ENCODE measurements at regions not wholly inside any gene's neighbourhood (a gene's known extent, or its start where the extent isn't known, plus 50 kb on each side); places are given as distances from the start of the nearest gene placed in this dataset.

DNA sequence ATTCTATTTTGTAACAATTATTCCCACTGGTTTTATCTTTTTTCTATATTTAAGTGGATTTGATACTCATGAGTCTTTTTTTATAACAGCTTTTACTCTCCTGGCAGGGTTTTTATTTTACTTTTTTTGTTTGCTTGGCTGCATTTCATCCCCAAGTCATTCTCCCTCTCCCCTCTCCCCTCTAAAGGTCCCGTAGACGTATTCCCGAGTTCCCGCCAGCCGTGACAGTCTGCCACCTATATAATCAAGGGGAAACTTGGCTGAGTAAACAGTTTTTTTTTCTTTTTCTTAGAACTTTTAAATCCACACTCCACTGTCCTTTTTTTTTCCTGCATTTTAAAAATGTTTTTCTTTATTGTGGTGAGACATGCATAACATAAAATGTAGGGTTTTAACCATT is 433.1 kb upstream of the HS6ST1 start:
- TF ChIP-seq, protein P1, sequence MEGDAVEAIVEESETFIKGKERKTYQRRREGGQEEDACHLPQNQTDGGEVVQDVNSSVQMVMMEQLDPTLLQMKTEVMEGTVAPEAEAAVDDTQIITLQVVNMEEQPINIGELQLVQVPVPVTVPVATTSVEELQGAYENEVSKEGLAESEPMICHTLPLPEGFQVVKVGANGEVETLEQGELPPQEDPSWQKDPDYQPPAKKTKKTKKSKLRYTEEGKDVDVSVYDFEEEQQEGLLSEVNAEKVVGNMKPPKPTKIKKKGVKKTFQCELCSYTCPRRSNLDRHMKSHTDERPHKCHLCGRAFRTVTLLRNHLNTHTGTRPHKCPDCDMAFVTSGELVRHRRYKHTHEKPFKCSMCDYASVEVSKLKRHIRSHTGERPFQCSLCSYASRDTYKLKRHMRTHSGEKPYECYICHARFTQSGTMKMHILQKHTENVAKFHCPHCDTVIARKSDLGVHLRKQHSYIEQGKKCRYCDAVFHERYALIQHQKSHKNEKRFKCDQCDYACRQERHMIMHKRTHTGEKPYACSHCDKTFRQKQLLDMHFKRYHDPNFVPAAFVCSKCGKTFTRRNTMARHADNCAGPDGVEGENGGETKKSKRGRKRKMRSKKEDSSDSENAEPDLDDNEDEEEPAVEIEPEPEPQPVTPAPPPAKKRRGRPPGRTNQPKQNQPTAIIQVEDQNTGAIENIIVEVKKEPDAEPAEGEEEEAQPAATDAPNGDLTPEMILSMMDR (IDR thresholded peaks at IDR 0.05; ENCODE audit: low read depth, low read length) = no peak
- no peak for TF ChIP-seq EZH2phosphoT487 (IDR thresholded peaks at IDR 0.05; ENCODE audit: low read depth)
